ENCODE measurements at regions not wholly inside any gene's neighbourhood (a gene's known extent, or its start where the extent isn't known, plus 50 kb on each side); places are given as distances from the start of the nearest gene placed in this dataset.

DNA sequence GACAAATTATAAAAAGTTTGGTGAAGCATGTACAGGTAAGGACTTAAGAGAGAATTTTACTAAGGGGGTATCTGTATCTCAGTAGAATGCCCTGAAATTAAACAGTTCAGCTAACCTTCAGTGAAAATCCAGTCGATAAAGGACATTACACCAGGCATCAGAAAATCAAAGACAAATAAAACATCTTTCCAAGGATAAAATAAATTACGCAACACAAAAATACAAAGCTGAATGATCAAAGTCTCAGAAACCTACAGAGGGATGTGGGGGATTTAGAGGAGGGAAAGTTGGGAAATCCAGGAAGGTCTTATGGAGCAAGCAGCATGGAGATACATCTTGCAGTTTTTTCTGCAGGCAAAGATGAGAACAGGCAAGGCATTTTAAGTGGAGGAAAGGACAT is 384.1 kb downstream of the TNS1 start:
- no peak for TF ChIP-seq POLR2A (IDR thresholded peaks at IDR 0.05; ENCODE audit: low read length)
- no peak for TF ChIP-seq GATA1 (IDR thresholded peaks at IDR 0.05; ENCODE audit: low read depth, low read length)
